ENCODE measurements at regions not wholly inside any gene's neighbourhood (a gene's known extent, or its start where the extent isn't known, plus 50 kb on each side); places are given as distances from the start of the nearest gene placed in this dataset.
"Not testable (repeated sequence)": the region's sequence is repeated elsewhere in the genome, so short reads cannot be mapped to it uniquely, and the experiment has no call there.

DNA sequence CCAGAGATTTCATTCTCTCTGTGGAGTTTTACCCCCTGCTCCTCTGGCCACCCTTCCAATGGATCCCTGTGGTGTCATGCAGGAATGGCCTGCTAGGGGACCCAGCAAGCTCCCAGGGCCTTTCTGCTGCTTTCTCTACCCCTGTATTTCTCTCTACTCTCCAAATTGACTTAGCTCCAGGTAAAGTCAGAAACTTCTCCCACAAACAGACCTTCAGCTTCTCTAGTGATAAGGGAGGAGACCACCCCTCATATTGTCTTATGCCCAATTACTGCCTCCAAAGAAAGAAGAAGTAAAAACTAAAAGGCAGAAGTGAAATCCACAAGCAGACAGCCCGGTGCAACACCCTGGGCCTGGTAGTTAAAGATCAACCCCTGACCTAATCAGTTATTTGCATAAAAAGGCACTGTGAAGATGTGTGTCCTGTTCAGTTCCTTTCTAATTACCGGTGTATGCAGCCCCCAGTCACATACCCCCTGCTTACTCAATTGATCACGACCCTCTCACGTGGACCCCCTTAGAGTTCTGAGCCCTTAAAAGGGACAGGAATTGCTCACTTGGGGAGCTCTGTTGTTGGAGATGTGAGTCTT is 104.7 kb upstream of the EPB41L4A start:
- not testable (repeated sequence) for TF ChIP-seq ZNF696 (CRISPR knock-in tag; conservative IDR thresholded peaks at IDR 0.05); MYNN (IDR thresholded peaks at IDR 0.05); MYNN (CRISPR knock-in tag; IDR thresholded peaks at IDR 0.05); CTCF (IDR thresholded peaks at IDR 0.05 in 2 of 3, conservative IDR thresholded peaks at IDR 0.05 in 1 of 3; ENCODE audit: insufficient read depth in 2 of 3, low read depth in 1 of 3, low read length in 3 of 3); STAG1 (CRISPR knock-in tag; IDR thresholded peaks at IDR 0.05; ENCODE audit: borderline replicate concordance); ZNF121 (CRISPR knock-in tag; conservative IDR thresholded peaks at IDR 0.05)
